Activated B cell treated with CpG ODN at 0.5 μM for 24 hours (primary cell): ENCODE measurements at regions not wholly inside any gene's neighbourhood (a gene's known extent, or its start where the extent isn't known, plus 50 kb on each side); places are given as distances from the start of the nearest gene placed in this dataset.

Experiments used
- ATAC-seq: fragments of 200-7000 bp; cut with Tn5 transposase; one replicate; pipeline ENCODE4 v1.10.0; 2021; ENCODE audit warnings: low read depth, mild to moderate bottlenecking, moderate library complexity
- CTCF ChIA-PET: fragments of 350-600 bp; sonication (Branson Sonifier 250); formaldehyde crosslinking; loops from one replicate; lab custom pipeline; 2021; ENCODE audit warnings: antibody characterized with exemption; lab: Charles Lee
- POLR2A ChIA-PET: fragments of 350-600 bp; sonication (Branson Sonifier 250); formaldehyde crosslinking; loops from one replicate; lab custom pipeline; 2021; ENCODE audit warnings: antibody characterized with exemption; lab: Charles Lee
- DNase-seq: peaks from one replicate; pipeline ENCODE4 v3.0.0; 2022
- H3K27ac Mint-ChIP-seq: one replicate; pipeline ENCODE4 v1.8.0; 2020; ENCODE audit warnings: mixed read lengths
- H3K27me3 Mint-ChIP-seq: one replicate; pipeline ENCODE4 v1.8.0; 2021; ENCODE audit warnings: mixed read lengths
- H3K36me3 Mint-ChIP-seq: one replicate; pipeline ENCODE4 v1.8.0; 2021; ENCODE audit warnings: low read depth, mixed read lengths
- H3K4me1 Mint-ChIP-seq: one replicate; pipeline ENCODE4 v1.8.0; 2021; ENCODE audit warnings: mixed read lengths
- H3K4me3 Mint-ChIP-seq: one replicate; pipeline ENCODE4 v1.8.0; 2020; ENCODE audit warnings: mild to moderate bottlenecking, mixed read lengths
- H3K9me3 Mint-ChIP-seq: one replicate; pipeline ENCODE4 v1.8.0; 2020; ENCODE audit warnings: mixed read lengths
- intact Hi-C: fragments of 100-400 bp; cut with micrococcal nuclease; formaldehyde crosslinking; loops from one replicate; pipeline ENCODE4 v1.15.1; 2024
- TF ChIP-seq, protein P1 (sequence below): fragments of 200-600 bp; IDR thresholded peaks from one replicate; pipeline ENCODE4 v1.8.0; 2022; ENCODE audit warnings: antibody characterized with exemption, mild to moderate bottlenecking

DNA sequence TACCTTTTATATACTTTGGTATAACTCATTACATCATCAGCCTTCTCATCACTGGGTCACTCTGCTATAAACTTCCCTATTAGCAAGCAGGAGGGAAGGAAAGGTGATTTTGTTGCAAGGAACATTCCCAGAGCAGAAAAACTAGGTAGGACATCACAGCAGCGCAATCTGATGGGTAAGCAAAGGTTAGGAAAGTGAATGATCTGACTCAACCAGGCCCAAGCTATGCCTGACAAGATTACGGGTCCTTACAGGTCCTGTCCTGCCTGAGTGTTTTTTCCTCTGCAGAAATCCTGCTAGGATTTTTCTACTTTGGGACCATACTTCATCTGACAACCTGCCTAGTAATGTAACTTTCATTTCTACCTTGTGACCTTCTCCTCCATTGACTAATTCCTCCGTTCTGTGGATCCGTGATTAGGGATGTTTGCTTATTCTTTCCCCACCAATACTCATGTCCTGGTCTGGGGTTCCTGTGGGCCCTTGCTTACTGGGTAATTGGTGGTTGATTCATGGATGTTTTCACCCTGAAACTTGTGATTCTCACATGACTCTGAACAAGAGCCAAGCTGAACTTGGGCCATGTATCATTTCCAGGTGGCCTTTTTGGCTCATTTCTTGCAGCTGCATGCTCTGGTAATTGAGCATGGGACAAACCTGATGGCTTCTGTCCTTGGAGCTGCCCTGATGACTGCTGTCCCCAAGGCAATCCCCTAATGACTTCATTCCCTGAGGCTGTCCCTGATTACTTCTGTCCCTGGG is 111.9 kb upstream of the KIT start:
- ATAC-seq (no peak), DNase-seq (no peak)
- H3K36me3 Mint-ChIP-seq = no peaks in the 10 kb centered on the region
- TF ChIP-seq, protein P1, sequence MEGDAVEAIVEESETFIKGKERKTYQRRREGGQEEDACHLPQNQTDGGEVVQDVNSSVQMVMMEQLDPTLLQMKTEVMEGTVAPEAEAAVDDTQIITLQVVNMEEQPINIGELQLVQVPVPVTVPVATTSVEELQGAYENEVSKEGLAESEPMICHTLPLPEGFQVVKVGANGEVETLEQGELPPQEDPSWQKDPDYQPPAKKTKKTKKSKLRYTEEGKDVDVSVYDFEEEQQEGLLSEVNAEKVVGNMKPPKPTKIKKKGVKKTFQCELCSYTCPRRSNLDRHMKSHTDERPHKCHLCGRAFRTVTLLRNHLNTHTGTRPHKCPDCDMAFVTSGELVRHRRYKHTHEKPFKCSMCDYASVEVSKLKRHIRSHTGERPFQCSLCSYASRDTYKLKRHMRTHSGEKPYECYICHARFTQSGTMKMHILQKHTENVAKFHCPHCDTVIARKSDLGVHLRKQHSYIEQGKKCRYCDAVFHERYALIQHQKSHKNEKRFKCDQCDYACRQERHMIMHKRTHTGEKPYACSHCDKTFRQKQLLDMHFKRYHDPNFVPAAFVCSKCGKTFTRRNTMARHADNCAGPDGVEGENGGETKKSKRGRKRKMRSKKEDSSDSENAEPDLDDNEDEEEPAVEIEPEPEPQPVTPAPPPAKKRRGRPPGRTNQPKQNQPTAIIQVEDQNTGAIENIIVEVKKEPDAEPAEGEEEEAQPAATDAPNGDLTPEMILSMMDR = no peak
- CTCF ChIA-PET = no interaction called here
- H3K27me3 Mint-ChIP-seq = peaks cover 4% of the 10 kb centered on the region
- no peaks in the 10 kb centered on the region for H3K9me3 Mint-ChIP-seq
- H3K4me1 Mint-ChIP-seq = peaks cover 4% of the 10 kb centered on the region
- POLR2A ChIA-PET = no interaction called here
- H3K27ac Mint-ChIP-seq = no peak overlapping the region
- intact Hi-C loops = no loop called here
- no peak overlapping the region for H3K4me3 Mint-ChIP-seq

DNA sequence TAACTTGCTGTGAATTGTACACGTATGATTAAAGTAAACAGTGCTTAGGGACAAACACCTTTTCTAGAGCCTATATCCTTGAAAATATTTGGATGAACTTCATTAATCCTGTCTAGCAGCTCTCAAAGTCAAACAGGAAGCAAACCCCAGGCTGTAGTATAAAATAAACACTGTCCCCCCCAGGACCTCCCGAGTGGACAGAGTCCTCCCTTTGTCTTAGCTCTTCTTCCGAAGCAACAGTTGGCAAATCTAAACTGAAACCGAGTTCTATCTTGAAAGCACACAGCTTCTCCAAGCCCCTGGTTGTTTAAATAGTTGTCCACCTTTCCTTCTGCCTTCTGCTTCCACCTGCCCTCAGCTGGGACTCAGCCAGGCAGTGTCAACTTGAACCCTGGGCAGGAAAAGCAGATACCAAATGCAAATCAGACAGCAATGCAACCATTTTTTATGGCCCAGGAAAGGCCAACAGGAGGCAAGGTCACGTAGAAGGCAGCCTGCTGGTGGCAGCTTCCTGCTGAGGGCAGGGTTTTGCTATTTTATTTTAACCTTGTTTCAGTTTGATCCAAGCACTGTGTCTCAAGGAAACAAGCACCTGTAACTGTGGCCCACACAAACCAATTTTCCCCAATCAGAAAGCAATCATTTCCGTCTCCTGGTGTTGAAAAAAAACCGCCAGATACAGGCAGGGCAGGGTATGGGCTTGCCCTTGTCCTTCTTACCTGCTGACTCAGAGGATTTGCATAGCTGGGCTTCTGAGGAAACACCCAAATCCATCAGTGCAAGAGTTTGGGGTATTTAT is 110.3 kb upstream of the KIT start:
- ATAC-seq = no peak
- no peak overlapping the region for H3K4me3 Mint-ChIP-seq
- DNase-seq = no peak
- H3K27ac Mint-ChIP-seq = no peak overlapping the region
- intact Hi-C loops = no loop called here
- TF ChIP-seq, protein P1 = no peak
- ChIA-PET CTCF (no interaction called here), POLR2A (no interaction called here)
- peaks cover 4% of the 10 kb centered on the region for H3K4me1 Mint-ChIP-seq
- H3K36me3 Mint-ChIP-seq = no peaks in the 10 kb centered on the region
- H3K9me3 Mint-ChIP-seq = no peaks in the 10 kb centered on the region
- peaks cover 2% of the 10 kb centered on the region for H3K27me3 Mint-ChIP-seq

DNA sequence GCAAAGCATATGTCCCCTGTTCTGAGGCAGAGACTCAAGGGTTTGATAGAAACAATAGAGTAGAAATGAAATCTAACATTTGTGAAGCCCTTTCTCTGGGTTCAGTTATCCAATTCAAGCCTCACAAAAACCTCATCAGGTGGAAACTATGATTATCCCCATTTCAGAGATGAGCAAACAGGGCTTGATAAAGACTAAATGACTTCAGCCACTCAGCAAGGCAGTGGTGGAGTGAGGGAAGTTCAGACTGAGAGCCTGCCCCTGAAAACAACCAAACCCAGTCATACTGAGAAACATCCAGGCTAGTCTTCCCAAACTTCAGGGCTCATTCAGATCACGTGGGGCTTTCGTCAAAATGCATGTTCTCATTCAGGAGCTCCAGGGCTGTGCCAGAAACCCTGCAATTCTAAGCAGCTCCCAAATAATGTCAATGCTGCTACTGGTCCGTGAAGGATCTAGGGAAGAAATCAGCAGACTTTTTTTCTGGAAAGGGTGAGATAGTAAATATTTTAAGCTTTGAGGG is 109.6 kb upstream of the KIT start:
- Mint-ChIP-seq H3K27me3 (no peaks in the 10 kb centered on the region), H3K27ac (no peak overlapping the region)
- ATAC-seq = no peak

DNA sequence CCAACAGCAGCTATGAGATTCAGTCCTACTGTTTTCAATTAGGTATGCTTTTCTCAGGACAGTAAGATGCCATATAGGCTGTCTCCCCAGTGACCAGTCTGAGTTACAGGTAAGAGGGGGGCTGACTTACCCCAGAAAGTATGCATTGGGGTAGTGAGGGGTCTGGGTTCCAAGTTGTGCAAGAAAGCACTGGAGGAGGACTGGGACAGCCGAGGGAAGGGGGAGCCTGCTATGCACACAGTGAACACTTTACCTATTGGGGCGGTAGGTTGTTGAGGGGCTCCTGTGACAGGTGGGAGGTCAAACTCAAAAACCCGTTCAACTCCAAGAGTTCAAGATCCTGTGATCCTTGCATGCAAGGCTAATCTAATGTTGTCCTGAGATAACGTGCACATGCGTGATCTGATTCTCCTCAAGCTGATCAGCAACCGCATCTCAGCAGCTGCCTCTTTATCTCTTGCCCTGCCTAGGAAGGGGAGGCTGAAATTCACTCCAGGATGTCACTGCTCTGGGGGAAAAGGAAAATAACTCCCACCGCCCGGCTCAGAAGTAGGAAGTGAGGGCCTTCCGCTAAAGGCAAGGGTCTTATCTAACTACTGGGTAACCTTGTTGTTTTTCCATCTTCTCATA is 108.8 kb upstream of the KIT start:
- Mint-ChIP-seq H3K4me3 (no peak overlapping the region), H3K36me3 (no peaks in the 10 kb centered on the region), H3K27ac (no peak overlapping the region), H3K4me1 (peaks cover 4% of the 10 kb centered on the region), H3K9me3 (no peaks in the 10 kb centered on the region), H3K27me3 (no peaks in the 10 kb centered on the region)
- DNase-seq (no peak), ATAC-seq (no peak)
- intact Hi-C loops = no loop called here
- CTCF ChIA-PET = no interaction called here
- POLR2A ChIA-PET = no interaction called here
- TF ChIP-seq, protein P1 = no peak

More for the DNA sequence above, 109.6 kb upstream of the KIT start:
- no peak for DNase-seq
- TF ChIP-seq, protein P1 = no peak
- no peaks in the 10 kb centered on the region for H3K36me3 Mint-ChIP-seq
- no peak overlapping the region for H3K4me3 Mint-ChIP-seq
- H3K9me3 Mint-ChIP-seq = no peaks in the 10 kb centered on the region
- ChIA-PET CTCF (no interaction called here), POLR2A (no interaction called here)
- intact Hi-C loops = no loop called here
- H3K4me1 Mint-ChIP-seq = peaks cover 4% of the 10 kb centered on the region
